Ishikawa (cell line): ENCODE measurements at regions not wholly inside any gene's neighbourhood (a gene's known extent, or its start where the extent isn't known, plus 50 kb on each side); places are given as distances from the start of the nearest gene placed in this dataset.

ENCODE experiments used
- CEBPB ChIP-seq: IDR thresholded peaks from 2 replicates; pipeline ENCODE4 v1.6.1; 2012
- CREB1 ChIP-seq: IDR thresholded peaks from 2 replicates; pipeline ENCODE4 v1.6.1; 2012; ENCODE audit warnings: low read depth
- EGR1 ChIP-seq: IDR thresholded peaks from 2 replicates; pipeline ENCODE4 v1.6.1; 2012
- EP300 ChIP-seq: IDR thresholded peaks from 2 replicates; pipeline ENCODE4 v1.6.1; 2012; ENCODE audit warnings: borderline replicate concordance
- FOXM1 ChIP-seq: IDR thresholded peaks from 2 replicates; pipeline ENCODE4 v1.6.1; 2012; ENCODE audit warnings: low read depth, borderline replicate concordance
- RAD21 ChIP-seq: IDR thresholded peaks from 2 replicates; pipeline ENCODE4 v1.6.1; 2012; ENCODE audit warnings: low read depth
- TAF1 ChIP-seq: IDR thresholded peaks from 2 replicates; pipeline ENCODE4 v1.6.1; 2012; ENCODE audit warnings: low read depth, mild to moderate bottlenecking
- TCF12 ChIP-seq: IDR thresholded peaks from 2 replicates; pipeline ENCODE4 v1.6.1; 2012; ENCODE audit warnings: low read depth
- TEAD4 ChIP-seq: IDR thresholded peaks from 2 replicates; pipeline ENCODE4 v1.6.1; 2012
- YY1 ChIP-seq: IDR thresholded peaks from 2 replicates; pipeline ENCODE4 v1.6.1; 2012; ENCODE audit warnings: low read depth
- ZBTB7A ChIP-seq: IDR thresholded peaks from 2 replicates; pipeline ENCODE4 v1.6.1; 2012; ENCODE audit warnings: low read depth
- TF ChIP-seq, protein P1 (sequence below): IDR thresholded peaks from 2 replicates; pipeline ENCODE4 v1.6.1; 2012
- TF ChIP-seq, protein P2 (sequence below): IDR thresholded peaks from 2 replicates; pipeline ENCODE4 v1.6.1; 2012; ENCODE audit warnings: low read depth, mild to moderate bottlenecking

DNA sequence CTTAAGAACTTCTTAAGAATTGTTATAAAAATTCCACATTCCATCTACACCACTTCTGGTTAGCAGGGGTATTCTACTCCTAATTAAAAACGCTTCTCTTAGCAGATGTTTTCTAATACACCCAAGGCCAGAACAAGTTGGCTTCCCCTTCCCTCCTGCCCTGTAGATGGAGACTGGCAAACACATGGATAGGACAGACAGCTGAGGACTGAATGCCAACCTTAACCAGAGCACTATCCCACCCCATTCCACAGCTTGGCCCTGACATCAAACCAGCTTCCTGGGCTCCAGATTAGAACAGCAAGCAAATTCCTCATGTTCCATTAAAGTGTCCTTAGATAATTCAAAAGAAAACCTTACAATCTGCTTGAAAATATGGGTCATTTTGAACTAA is 56.6 kb upstream of the IL6 start:
- TF ChIP-seq EP300 (no peak), CEBPB (no peak), TCF12 (no peak), YY1 (no peak), RAD21 (no peak), ZBTB7A (no peak), FOXM1 (no peak), TAF1 (no peak), EGR1 (no peak), CREB1 (no peak), TEAD4 (no peak)
- TF ChIP-seq, protein P1, sequence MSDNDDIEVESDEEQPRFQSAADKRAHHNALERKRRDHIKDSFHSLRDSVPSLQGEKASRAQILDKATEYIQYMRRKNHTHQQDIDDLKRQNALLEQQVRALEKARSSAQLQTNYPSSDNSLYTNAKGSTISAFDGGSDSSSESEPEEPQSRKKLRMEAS = no peak
- TF ChIP-seq, protein P2, sequence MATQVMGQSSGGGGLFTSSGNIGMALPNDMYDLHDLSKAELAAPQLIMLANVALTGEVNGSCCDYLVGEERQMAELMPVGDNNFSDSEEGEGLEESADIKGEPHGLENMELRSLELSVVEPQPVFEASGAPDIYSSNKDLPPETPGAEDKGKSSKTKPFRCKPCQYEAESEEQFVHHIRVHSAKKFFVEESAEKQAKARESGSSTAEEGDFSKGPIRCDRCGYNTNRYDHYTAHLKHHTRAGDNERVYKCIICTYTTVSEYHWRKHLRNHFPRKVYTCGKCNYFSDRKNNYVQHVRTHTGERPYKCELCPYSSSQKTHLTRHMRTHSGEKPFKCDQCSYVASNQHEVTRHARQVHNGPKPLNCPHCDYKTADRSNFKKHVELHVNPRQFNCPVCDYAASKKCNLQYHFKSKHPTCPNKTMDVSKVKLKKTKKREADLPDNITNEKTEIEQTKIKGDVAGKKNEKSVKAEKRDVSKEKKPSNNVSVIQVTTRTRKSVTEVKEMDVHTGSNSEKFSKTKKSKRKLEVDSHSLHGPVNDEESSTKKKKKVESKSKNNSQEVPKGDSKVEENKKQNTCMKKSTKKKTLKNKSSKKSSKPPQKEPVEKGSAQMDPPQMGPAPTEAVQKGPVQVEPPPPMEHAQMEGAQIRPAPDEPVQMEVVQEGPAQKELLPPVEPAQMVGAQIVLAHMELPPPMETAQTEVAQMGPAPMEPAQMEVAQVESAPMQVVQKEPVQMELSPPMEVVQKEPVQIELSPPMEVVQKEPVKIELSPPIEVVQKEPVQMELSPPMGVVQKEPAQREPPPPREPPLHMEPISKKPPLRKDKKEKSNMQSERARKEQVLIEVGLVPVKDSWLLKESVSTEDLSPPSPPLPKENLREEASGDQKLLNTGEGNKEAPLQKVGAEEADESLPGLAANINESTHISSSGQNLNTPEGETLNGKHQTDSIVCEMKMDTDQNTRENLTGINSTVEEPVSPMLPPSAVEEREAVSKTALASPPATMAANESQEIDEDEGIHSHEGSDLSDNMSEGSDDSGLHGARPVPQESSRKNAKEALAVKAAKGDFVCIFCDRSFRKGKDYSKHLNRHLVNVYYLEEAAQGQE = no peak
